ENCODE measurements at regions not wholly inside any gene's neighbourhood (a gene's known extent, or its start where the extent isn't known, plus 50 kb on each side); places are given as distances from the start of the nearest gene placed in this dataset.

- TF ChIP-seq CTCF (IDR thresholded peaks at IDR 0.05; ENCODE audit: low read depth, low read length), result no peak
- TF ChIP-seq MAX (IDR thresholded peaks at IDR 0.05; ENCODE audit: low read depth, low read length), result peak; percentile 49
- no peak for TF ChIP-seq POLR2A (IDR thresholded peaks at IDR 0.05; ENCODE audit: extremely low read depth, insufficient read length)
- TF ChIP-seq MYC (IDR thresholded peaks at IDR 0.05; ENCODE audit: low read depth, low read length), result no peak; the same call in 1 of the 2 replicates
Measured at GRCh38 chr2:8583400-8584173, 98.3 kb upstream of the ID2 start.

Measured in NB4 (cell line).